NK-92 treated with Interleukin-12 subunit alpha and Interleukin-12 subunit beta, amount 100 ng/mL, for 24 hours (cell line): ENCODE measurements at regions not wholly inside any gene's neighbourhood (a gene's known extent, or its start where the extent isn't known, plus 50 kb on each side); places are given as distances from the start of the nearest gene placed in this dataset.
"Not testable (repeated sequence)": the region's sequence is repeated elsewhere in the genome, so short reads cannot be mapped to it uniquely, and the experiment has no call there.

Experiments
- DNase-seq: peaks from one replicate; lab custom pipeline; 2025; lab: John Stamatoyannopoulos, UW

DNA sequence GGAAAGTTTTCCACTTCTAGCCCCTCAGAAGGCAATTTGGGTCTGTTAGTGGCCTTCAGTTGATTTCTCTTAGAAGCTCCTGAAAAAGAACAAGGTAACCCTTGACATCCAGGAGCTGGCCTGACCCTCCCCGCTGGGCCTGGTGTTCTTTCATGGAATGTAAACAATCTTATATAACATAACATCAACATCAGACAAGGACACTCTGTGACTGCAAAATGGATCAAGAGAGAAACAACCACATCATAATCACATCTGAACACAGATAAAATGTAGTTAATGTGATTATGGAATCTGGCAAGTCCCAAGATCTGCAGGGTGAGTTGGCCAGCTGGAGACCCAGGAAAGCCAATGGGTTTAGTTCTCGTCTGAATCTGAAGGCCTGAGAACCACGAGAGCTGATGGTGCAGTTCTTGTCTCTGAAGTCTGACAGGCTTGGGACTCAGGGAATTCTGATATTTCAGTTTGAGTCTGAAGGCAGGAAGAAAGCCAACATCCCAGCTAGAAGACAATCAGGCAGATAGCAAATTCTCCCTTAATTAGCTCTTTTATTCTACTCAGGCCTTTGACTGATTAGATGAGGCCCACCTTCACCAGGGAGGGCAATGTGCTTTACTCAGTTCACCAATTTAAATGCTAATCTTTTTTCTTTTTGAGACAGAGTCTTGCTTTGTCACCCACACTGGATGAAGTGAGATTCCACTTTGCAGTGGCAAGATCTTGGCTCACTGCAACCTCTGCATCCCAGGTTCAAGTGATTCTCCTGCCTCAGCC is 91.4 kb upstream of the NAMPT start:
- no peak for DNase-seq

DNA sequence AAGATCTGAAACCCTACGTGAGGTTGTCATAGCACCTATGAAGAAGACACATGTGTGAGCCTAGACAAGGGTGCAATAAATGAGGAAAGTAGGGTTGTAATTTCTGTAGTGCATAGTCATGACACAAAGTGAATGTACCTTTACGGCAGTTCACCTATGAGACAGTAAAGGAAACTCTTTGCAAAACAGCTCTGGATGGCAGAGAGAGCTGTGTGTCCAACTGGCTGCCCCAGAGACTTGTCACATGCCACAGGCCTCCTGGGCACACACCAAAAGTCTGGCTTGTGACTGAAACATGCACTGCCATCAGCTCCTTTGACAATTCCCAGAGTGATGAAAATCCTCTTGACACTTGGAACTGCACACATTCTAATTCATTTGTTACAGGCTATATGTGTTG is 90.7 kb upstream of the NAMPT start:
- no peak for DNase-seq

DNA sequence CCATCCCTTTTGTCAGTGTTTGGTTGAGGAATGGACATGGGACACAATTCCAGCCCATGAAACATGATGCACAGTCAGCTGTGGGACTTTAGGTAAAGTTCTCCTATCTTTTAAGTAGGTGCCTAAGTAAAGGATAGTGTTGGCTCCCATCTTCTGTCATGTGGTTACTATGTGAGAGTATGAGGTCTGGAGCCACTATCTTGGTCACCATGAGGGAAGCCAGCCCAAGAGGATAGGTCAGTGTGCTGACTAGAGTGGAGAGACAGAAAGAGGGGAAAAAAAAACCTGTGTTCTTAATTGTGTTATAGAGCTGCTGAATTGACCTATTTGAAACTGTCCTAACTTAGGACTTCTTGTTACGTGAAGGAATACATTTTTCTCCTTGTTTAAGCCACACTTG is 89.7 kb upstream of the NAMPT start:
- DNase-seq: no peak

DNA sequence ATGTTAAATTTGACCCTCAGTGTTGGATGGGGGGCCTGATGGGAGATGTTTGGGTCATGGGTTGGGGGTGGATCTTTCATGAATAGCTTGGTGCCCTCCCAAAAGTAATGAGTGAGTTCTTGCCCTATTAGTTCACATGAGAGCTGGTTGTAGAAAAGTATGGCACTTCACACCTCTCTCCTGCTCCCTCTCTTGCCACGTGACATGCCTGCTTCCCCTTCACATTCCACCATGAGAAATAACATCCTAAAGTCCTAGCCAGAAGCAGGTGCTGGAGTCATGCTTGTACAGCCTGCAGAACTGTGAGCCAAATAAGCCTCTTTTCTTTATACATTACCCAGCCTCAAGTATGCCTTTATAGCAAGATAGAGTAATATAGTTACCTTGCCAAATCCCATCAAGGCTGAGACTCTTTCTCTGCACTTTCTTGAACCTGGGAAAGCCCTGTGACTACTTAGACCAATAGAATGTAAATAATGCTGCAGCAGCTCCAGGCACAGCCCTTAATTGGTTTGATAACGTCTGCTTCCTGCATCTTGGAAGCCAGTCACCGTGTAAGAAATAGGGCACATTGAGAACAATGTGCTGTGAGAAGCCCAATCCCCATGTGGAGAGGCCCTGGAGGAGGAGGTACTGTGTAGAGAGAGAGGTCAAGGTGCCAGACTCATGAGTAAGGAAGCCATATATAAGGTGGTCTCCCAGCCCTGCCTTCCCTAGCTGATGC is 88.0 kb upstream of the NAMPT start:
- DNase-seq: no peak

- no peak for DNase-seq
These were observed 87.3 kb upstream of the NAMPT start for GRCh38 chr7:106372126-106372525.

- DNase-seq: no peak
These were observed 86.8 kb upstream of the NAMPT start for GRCh38 chr7:106371629-106372028.

DNA sequence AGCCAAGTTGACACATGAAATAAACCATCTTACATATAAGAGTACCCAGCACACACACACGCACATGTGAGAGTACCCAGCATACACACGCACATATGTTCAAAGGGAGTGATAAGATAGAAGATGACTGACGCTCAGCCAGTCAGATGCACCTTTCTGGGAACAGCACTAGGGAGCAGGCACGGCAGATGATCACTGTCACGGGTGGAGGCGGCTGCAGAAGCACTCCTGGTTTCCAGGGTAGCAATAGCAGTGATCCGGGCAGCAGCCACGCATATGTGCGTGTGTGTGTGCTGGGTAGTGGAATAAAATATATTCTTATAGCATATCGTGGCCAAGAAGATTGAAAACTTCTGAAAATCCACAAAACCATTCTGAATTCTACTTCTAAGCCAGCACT is 85.8 kb upstream of the NAMPT start:
- no peak for DNase-seq

GRCh38 chr7:106369816-106370215 is 85.0 kb upstream of the NAMPT start:
- DNase-seq: no peak

GRCh38 chr7:106369352-106369751 is 84.6 kb upstream of the NAMPT start:
- peak; percentile 9 for DNase-seq

DNA sequence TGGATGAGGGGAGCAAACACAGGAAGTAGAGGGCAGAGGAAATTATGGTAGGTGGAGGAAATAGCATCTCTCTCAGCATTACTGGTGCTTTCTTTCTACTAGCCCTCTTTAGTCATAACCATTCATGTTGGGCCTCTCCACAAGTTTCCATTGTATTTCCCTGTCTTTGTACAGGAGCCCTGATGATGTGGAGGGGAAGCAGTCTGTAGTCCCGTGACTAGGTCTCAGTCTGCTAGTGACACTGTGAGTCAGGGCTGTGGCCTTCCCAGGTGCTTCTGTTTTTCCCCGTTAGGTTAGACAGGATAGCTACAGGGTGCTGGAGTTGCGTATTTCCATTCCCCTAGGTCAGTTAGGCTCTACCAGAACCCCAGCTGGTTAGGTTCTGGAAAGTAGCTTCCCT is 82.9 kb upstream of the NAMPT start:
- DNase-seq: no peak

DNA sequence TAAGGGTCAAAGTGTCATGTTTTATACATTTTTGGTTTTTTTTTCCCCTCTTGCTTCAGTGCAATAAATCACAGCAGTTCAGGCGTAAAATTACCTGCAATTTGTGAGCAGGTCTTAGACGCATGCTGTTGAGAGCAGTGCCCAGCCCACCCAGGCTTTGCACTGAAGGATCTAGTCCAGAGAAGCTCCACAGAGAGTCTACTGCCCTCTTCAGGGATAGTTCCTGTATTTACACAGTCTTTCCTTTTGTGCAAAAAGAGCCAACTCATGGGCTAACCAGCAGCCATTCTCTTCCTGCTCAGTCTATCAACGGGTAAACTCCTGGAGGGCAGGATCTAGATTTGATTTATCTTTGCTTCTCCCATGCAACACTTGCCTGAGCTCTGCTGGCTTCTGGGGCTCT is 82.2 kb upstream of the NAMPT start:
- no peak for DNase-seq

DNA sequence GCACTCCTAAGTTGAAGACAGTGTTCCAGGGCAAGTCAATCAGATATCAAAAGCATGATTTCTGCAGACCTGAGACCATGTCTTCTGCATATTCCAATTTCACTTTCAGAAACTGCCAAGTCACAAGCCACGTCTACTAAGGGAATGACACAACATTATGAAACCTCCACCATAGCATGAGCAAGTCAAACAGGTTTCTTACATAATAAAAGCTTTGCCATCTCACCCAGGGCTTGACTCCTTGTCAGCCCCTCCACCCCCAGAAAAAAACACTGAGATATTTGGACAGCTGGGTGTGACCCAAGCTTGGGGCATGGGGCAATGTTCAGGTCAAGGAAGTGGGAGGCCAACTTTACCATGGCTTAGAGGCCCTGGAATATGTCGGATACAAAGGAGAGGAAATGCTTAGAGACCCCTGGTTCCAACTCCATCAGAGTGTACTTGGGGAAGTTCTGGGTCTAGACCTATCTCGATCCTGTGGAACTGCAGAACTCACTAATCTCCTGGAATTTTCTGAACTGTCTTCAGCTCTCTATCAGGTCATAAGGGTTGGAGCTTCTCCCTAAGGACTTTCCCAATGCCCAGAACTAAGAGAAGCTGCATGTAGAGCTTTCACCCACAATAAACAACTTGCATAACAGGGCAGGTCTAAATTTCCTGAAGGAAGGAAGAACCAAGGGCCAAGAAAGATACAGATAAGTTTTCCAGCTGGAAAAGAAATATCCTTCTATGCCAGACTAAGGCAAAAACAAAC is 80.6 kb upstream of the NAMPT start:
- DNase-seq: no peak

- not testable (repeated sequence) for DNase-seq
These were observed 77.7 kb upstream of the NAMPT start for GRCh38 chr7:106362507-106362906.

- DNase-seq: no peak
These were observed 73.4 kb upstream of the NAMPT start for GRCh38 chr7:106358103-106358663.

- DNase-seq: no peak
These were observed 72.9 kb upstream of the NAMPT start for GRCh38 chr7:106357675-106358074.

DNA sequence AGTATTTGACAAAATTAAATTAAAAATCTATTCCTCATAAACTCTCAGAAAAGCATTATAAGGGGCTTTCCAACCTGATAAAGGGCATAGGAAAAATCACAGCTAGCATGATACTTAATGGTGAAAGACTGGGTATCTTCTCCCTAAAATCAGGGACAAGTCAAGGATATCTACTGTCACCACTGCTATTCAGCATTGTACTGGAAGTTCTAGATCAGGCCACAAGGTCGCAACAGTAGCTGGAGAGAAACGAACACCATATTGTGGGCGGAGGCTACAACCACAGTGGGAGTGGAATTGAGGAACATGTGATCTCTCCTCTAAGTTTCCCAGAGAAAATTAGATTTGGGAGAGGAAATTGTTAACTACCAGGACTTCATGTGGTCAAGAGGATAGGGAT is 70.0 kb upstream of the NAMPT start:
- no peak for DNase-seq

- DNase-seq: no peak
These were observed 69.2 kb upstream of the NAMPT start for GRCh38 chr7:106353944-106354343.

DNA sequence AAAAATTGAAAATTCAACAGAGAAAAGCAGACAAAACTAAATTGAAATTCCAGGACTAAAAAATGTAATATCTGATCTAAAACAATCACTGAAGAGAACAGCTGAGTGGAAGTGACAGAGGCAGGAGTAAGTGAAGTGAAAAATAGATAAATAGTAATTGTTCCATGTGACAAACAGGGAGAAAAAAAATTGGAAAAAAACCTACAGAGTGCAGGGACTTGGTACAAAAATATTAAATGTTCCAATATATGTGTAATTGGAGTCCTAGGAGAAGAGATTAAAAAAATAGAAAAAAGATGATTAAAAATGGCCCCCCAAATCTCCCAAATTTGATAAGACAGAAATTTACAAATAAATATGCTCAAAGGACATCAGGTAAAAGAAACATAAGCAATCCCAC is 63.4 kb upstream of the NAMPT start:
- DNase-seq: no peak

DNA sequence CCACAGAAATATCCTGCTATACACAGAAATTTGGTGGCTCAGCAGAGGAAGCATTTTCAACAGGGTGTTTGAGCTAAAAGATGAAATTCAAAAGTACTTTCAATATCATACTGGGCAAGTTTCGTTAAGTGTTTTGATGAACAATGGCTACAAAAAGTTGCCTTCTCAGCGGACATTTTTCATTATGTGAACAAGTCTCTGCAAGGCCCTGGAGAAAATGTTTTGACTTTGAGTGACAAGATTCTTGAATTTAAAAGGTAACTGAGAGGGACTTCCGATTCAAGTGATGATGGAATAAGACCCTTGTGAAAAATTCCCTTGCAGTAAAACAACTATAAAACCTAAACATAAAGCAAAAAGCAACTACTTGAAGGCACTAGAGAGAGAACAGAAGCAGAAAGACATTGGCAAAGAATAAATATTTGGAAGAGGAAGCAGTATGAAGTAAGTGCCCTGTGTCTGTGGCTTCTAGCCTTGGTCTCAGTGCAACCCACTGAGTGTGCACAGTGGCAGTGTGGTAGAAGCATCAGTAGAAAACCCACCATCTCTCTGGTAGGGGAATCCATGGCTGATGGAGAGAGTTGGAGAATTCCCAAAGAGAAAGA is 62.5 kb upstream of the NAMPT start:
- DNase-seq: no peak

GRCh38 chr7:106346678-106347217 is 62.0 kb upstream of the NAMPT start:
- DNase-seq: peak; percentile 43

DNA sequence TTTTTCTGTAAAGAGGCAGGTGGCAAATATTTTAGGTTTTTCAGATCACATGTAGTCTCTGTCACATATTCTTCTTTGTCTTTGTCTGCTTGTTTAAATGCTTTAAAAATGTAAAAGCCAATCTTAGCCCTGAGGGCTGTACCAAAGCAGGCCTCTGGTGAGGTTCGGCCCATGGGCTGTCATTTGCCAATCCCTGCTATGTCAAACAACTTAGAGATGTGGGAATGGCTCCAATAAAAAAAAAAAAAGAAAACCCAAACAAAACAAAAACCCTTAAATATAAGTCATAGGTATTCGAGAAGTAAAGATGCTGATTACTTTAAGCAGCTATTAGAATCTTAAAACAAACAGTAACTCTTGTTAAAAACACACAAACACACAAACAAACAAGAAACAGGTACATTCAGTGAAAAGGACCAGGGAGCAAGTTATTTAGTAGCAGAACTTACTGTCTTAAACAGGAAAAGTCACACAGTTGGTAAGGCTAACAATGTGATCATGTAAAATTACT is 61.4 kb upstream of the NAMPT start:
- no peak for DNase-seq
